ENCODE measurements at regions not wholly inside any gene's neighbourhood (a gene's known extent, or its start where the extent isn't known, plus 50 kb on each side); places are given as distances from the start of the nearest gene placed in this dataset.

GRCh38 chr10:111206521-111206920 lies 129.7 kb downstream of the ADRA2A start:
- DNase-seq: no peak
- Mint-ChIP-seq H3K27ac (ENCODE audit: unreplicated experiment) (no peak overlapping the region), H3K27me3 (ENCODE audit: unreplicated experiment) (no peaks in the 10 kb centered on the region), H3K36me3 (ENCODE audit: insufficient read depth, unreplicated experiment) (no peaks in the 10 kb centered on the region), H3K4me3 (ENCODE audit: low read depth, unreplicated experiment) (no peak overlapping the region), H3K4me1 (ENCODE audit: low read depth, unreplicated experiment) (peaks cover 9% of the 10 kb centered on the region), H3K9me3 (ENCODE audit: low read depth, unreplicated experiment) (no peaks in the 10 kb centered on the region)
- CTCF ChIA-PET: interaction anchor here (1.0 to 1.9 kb wide), 2 partner anchors 106 to 130 kb away, joined by 3 to 15 read pairs; partner anchors contain the start of gene ADRA2A
- intact Hi-C loops (cut with micrococcal nuclease; ENCODE audit: unreplicated experiment): no loop called here
- TF ChIP-seq, protein P1, sequence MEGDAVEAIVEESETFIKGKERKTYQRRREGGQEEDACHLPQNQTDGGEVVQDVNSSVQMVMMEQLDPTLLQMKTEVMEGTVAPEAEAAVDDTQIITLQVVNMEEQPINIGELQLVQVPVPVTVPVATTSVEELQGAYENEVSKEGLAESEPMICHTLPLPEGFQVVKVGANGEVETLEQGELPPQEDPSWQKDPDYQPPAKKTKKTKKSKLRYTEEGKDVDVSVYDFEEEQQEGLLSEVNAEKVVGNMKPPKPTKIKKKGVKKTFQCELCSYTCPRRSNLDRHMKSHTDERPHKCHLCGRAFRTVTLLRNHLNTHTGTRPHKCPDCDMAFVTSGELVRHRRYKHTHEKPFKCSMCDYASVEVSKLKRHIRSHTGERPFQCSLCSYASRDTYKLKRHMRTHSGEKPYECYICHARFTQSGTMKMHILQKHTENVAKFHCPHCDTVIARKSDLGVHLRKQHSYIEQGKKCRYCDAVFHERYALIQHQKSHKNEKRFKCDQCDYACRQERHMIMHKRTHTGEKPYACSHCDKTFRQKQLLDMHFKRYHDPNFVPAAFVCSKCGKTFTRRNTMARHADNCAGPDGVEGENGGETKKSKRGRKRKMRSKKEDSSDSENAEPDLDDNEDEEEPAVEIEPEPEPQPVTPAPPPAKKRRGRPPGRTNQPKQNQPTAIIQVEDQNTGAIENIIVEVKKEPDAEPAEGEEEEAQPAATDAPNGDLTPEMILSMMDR (IDR thresholded peaks at IDR 0.05; ENCODE audit: unreplicated experiment): no peak
- BruUV-seq (replicated peaks): no TSS peak

GRCh38 chr10:111207500-111207899 lies 130.7 kb downstream of the ADRA2A start:
- no peak overlapping the region for H3K27ac Mint-ChIP-seq (ENCODE audit: unreplicated experiment)
- DNase-seq: peak; percentile 51
- H3K27me3 Mint-ChIP-seq (ENCODE audit: unreplicated experiment): no peaks in the 10 kb centered on the region
- no peak overlapping the region for H3K4me3 Mint-ChIP-seq (ENCODE audit: low read depth, unreplicated experiment)
- H3K36me3 Mint-ChIP-seq (ENCODE audit: insufficient read depth, unreplicated experiment): no peaks in the 10 kb centered on the region
- no TSS peak for BruUV-seq (replicated peaks)
- TF ChIP-seq, protein P1 (IDR thresholded peaks at IDR 0.05; ENCODE audit: unreplicated experiment): peak; percentile 35
- no peaks in the 10 kb centered on the region for H3K9me3 Mint-ChIP-seq (ENCODE audit: low read depth, unreplicated experiment)
- intact Hi-C loops (cut with micrococcal nuclease; ENCODE audit: unreplicated experiment): loop anchor here (1.0 kb wide), 2 partner anchors 131 to 153 kb away; no protein-coding TSS in a partner anchor
- CTCF ChIA-PET: interaction anchor here (1.9 kb wide), 1 partner anchor 131 kb away, joined by 15 read pairs; the partner anchor contains the start of gene ADRA2A
- H3K4me1 Mint-ChIP-seq (ENCODE audit: low read depth, unreplicated experiment): peaks cover 9% of the 10 kb centered on the region

GRCh38 chr10:111208951-111209350 lies 132.1 kb downstream of the ADRA2A start:
- Mint-ChIP-seq H3K9me3 (ENCODE audit: low read depth, unreplicated experiment) (no peaks in the 10 kb centered on the region), H3K4me1 (ENCODE audit: low read depth, unreplicated experiment) (peaks cover 9% of the 10 kb centered on the region), H3K27me3 (ENCODE audit: unreplicated experiment) (no peaks in the 10 kb centered on the region), H3K36me3 (ENCODE audit: insufficient read depth, unreplicated experiment) (no peaks in the 10 kb centered on the region), H3K4me3 (ENCODE audit: low read depth, unreplicated experiment) (no peak overlapping the region), H3K27ac (ENCODE audit: unreplicated experiment) (no peak overlapping the region)
- CTCF ChIA-PET: interaction anchor here (0.6 kb wide), 1 partner anchor 132 kb away, joined by 3 read pairs; the partner anchor contains the start of gene ADRA2A
- no peak for DNase-seq
- TF ChIP-seq, protein P1 (IDR thresholded peaks at IDR 0.05; ENCODE audit: unreplicated experiment): no peak
- intact Hi-C loops (cut with micrococcal nuclease; ENCODE audit: unreplicated experiment): no loop called here
- BruUV-seq (replicated peaks): no TSS peak

DNA sequence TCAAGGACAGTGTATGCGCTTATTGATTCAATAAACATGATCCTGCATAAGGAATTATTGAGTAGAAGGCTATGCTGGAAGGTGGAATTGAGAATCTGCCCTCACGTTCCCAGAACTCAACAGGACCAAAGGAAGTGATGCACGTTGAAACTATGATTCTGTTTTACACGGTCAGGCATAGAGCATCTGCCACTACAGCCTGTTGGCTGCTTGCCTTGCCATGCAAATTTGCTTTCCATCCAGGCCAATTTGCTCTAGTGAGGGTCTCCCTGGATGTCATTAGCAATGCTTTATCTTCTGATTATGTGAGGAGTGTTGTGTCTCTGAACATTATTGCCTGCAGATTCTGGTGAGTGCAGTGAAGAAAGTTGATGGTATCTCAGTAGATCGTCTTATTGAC lies 132.9 kb downstream of the ADRA2A start:
- H3K4me1 Mint-ChIP-seq (ENCODE audit: low read depth, unreplicated experiment): peaks cover 9% of the 10 kb centered on the region
- CTCF ChIA-PET: interaction anchor here (0.9 kb wide), 1 partner anchor 81 kb away, joined by 3 read pairs; no protein-coding TSS in a partner anchor
- H3K27me3 Mint-ChIP-seq (ENCODE audit: unreplicated experiment): no peaks in the 10 kb centered on the region
- H3K4me3 Mint-ChIP-seq (ENCODE audit: low read depth, unreplicated experiment): no peak overlapping the region
- H3K27ac Mint-ChIP-seq (ENCODE audit: unreplicated experiment): no peak overlapping the region
- intact Hi-C loops (cut with micrococcal nuclease; ENCODE audit: unreplicated experiment): no loop called here
- DNase-seq: no peak
- H3K36me3 Mint-ChIP-seq (ENCODE audit: insufficient read depth, unreplicated experiment): no peaks in the 10 kb centered on the region
- BruUV-seq (replicated peaks): no TSS peak
- H3K9me3 Mint-ChIP-seq (ENCODE audit: low read depth, unreplicated experiment): no peaks in the 10 kb centered on the region
- TF ChIP-seq, protein P1 (IDR thresholded peaks at IDR 0.05; ENCODE audit: unreplicated experiment): no peak
